ENCODE measurements at regions not wholly inside any gene's neighbourhood (a gene's known extent, or its start where the extent isn't known, plus 50 kb on each side); places are given as distances from the start of the nearest gene placed in this dataset.

- DNase-seq (ENCODE audit: extremely low spot score, insufficient read length, low read depth), result no peak
Observed at GRCh38 chr5:156134216-156134615, 192.7 kb upstream of the SGCD start.

GRCh38 chr5:156135531-156135930 lies 191.4 kb upstream of the SGCD start:
- FAIRE-seq (no peak), DNase-seq (ENCODE audit: extremely low spot score, insufficient read length, low read depth) (no peak)

More at GRCh38 chr5:156134216-156134615, 192.7 kb upstream of the SGCD start:
- no peak for FAIRE-seq

GRCh38 chr5:156137071-156137869 lies 189.7 kb upstream of the SGCD start:
- FAIRE-seq (no peak), DNase-seq (ENCODE audit: extremely low spot score, insufficient read length, low read depth) (no peak)

GRCh38 chr5:156142867-156143266 lies 184.1 kb upstream of the SGCD start:
- FAIRE-seq, result no peak
- no peak for DNase-seq (ENCODE audit: extremely low spot score, insufficient read length, low read depth)

- FAIRE-seq (no peak), DNase-seq (ENCODE audit: extremely low spot score, insufficient read length, low read depth) (no peak)
Observed at GRCh38 chr5:156147261-156147943, 179.6 kb upstream of the SGCD start.

- no peak for FAIRE-seq
- no peak for DNase-seq (ENCODE audit: extremely low spot score, insufficient read length, low read depth)
Observed at GRCh38 chr5:156147944-156148285, 179.0 kb upstream of the SGCD start.

GRCh38 chr5:156148301-156148700 lies 178.7 kb upstream of the SGCD start:
- no peak for FAIRE-seq

GRCh38 chr5:156149213-156149612 lies 177.8 kb upstream of the SGCD start:
- DNase-seq (ENCODE audit: extremely low spot score, insufficient read length, low read depth), result no peak
- no peak for FAIRE-seq

More at GRCh38 chr5:156148301-156148700, 178.7 kb upstream of the SGCD start:
- DNase-seq (ENCODE audit: extremely low spot score, insufficient read length, low read depth), result no peak

GRCh38 chr5:156153602-156154001 lies 173.4 kb upstream of the SGCD start:
- FAIRE-seq, result no peak

GRCh38 chr5:156154757-156155156 lies 172.2 kb upstream of the SGCD start:
- DNase-seq (ENCODE audit: extremely low spot score, insufficient read length, low read depth) (no peak), FAIRE-seq (no peak)

More at GRCh38 chr5:156153602-156154001, 173.4 kb upstream of the SGCD start:
- no peak for DNase-seq (ENCODE audit: extremely low spot score, insufficient read length, low read depth)

GRCh38 chr5:156155598-156155997 lies 171.4 kb upstream of the SGCD start:
- DNase-seq (ENCODE audit: extremely low spot score, insufficient read length, low read depth), result no peak
- no peak for FAIRE-seq

GRCh38 chr5:156164306-156164705 lies 162.7 kb upstream of the SGCD start:
- DNase-seq (ENCODE audit: extremely low spot score, insufficient read length, low read depth) (no peak), FAIRE-seq (no peak)

- DNase-seq (ENCODE audit: extremely low spot score, insufficient read length, low read depth), result no peak
- no peak for FAIRE-seq
Observed at GRCh38 chr5:156169495-156169894, 157.5 kb upstream of the SGCD start.

GRCh38 chr5:156170351-156170961 lies 156.5 kb upstream of the SGCD start:
- FAIRE-seq, result no peak
- no peak for DNase-seq (ENCODE audit: extremely low spot score, insufficient read length, low read depth)

- DNase-seq (ENCODE audit: extremely low spot score, insufficient read length, low read depth) (no peak), FAIRE-seq (no peak)
Observed at GRCh38 chr5:156174225-156174624, 152.7 kb upstream of the SGCD start.

GRCh38 chr5:156178117-156178516 lies 148.8 kb upstream of the SGCD start:
- DNase-seq (ENCODE audit: extremely low spot score, insufficient read length, low read depth), result no peak
- no peak for FAIRE-seq

GRCh38 chr5:156181656-156182055 lies 145.3 kb upstream of the SGCD start:
- FAIRE-seq, result no peak
- no peak for DNase-seq (ENCODE audit: extremely low spot score, insufficient read length, low read depth)

- FAIRE-seq (no peak), DNase-seq (ENCODE audit: extremely low spot score, insufficient read length, low read depth) (no peak)
Observed at GRCh38 chr5:156182174-156182967, 144.6 kb upstream of the SGCD start.

- FAIRE-seq (no peak), DNase-seq (ENCODE audit: extremely low spot score, insufficient read length, low read depth) (no peak)
Observed at GRCh38 chr5:156186760-156187159, 140.2 kb upstream of the SGCD start.

GRCh38 chr5:156188016-156188415 lies 138.9 kb upstream of the SGCD start:
- no peak for FAIRE-seq

More at GRCh38 chr5:156188016-156188415, 138.9 kb upstream of the SGCD start:
- DNase-seq (ENCODE audit: extremely low spot score, insufficient read length, low read depth), result no peak
